GM21360 (cell line): ENCODE measurements at regions not wholly inside any gene's neighbourhood (a gene's known extent, or its start where the extent isn't known, plus 50 kb on each side); places are given as distances from the start of the nearest gene placed in this dataset.

Experiments used
- ATAC-seq: cut with Tn5 transposase; IDR thresholded peaks from one replicate; pipeline ENCODE4 v1.9.1; 2021; ENCODE audit warnings: mild to moderate bottlenecking, moderate library complexity; ENCODE audit not compliant: unreplicated experiment

- ATAC-seq = no peak
Observed at GRCh38 chr4:122038896-122039295, 87.0 kb upstream of the TRPC3 start.

- no peak for ATAC-seq
Observed at GRCh38 chr4:122034619-122035018, 82.8 kb upstream of the TRPC3 start.

GRCh38 chr4:122027203-122027602 is 75.3 kb upstream of the TRPC3 start:
- ATAC-seq = no peak

- no peak for ATAC-seq
Observed at GRCh38 chr4:122017296-122017695, 65.4 kb upstream of the TRPC3 start.

GRCh38 chr4:122015203-122015602 is 63.3 kb upstream of the TRPC3 start:
- no peak for ATAC-seq

- ATAC-seq = no peak
Observed at GRCh38 chr4:122012735-122013134, 60.9 kb upstream of the TRPC3 start.

GRCh38 chr4:122010610-122011009 is 58.8 kb upstream of the TRPC3 start:
- no peak for ATAC-seq

GRCh38 chr4:122009524-122009923 is 57.7 kb upstream of the TRPC3 start:
- ATAC-seq = no peak

GRCh38 chr4:122007016-122007415 is 55.2 kb upstream of the TRPC3 start:
- ATAC-seq = no peak

GRCh38 chr4:122005064-122005755 is 53.4 kb upstream of the TRPC3 start:
- no peak for ATAC-seq

- ATAC-seq = peak; percentile 93
Observed at GRCh38 chr4:122003335-122003734, 51.5 kb upstream of the TRPC3 start.
